ENCODE measurements at regions not wholly inside any gene's neighbourhood (a gene's known extent, or its start where the extent isn't known, plus 50 kb on each side); places are given as distances from the start of the nearest gene placed in this dataset.

DNA sequence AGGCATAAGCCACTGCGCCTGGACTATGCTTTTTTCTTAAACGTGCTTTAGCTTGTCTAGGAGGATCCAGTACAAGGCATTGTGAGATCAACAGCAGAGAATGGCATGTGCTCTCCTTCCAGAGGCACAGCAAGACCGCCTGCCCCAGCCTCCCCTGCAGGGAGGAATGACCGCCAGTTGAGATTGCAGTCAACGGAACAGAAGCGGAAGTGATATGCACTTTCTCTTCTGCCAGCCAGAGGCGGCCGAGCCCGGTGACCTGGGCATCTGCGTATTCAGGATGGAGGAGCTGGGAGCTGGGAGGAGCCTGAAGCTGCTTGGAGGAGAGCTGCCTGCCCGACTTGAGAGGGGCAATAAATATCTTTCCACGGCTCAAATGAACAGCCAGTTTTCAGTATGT, 243.0 kb downstream of the CTTN start:
- TF ChIP-seq, protein P1, sequence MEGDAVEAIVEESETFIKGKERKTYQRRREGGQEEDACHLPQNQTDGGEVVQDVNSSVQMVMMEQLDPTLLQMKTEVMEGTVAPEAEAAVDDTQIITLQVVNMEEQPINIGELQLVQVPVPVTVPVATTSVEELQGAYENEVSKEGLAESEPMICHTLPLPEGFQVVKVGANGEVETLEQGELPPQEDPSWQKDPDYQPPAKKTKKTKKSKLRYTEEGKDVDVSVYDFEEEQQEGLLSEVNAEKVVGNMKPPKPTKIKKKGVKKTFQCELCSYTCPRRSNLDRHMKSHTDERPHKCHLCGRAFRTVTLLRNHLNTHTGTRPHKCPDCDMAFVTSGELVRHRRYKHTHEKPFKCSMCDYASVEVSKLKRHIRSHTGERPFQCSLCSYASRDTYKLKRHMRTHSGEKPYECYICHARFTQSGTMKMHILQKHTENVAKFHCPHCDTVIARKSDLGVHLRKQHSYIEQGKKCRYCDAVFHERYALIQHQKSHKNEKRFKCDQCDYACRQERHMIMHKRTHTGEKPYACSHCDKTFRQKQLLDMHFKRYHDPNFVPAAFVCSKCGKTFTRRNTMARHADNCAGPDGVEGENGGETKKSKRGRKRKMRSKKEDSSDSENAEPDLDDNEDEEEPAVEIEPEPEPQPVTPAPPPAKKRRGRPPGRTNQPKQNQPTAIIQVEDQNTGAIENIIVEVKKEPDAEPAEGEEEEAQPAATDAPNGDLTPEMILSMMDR (IDR thresholded peaks at IDR 0.05; ENCODE audit: poor library complexity, severe bottlenecking): no peak
- no peak for TF ChIP-seq EP300 (conservative IDR thresholded peaks at IDR 0.05; ENCODE audit: poor library complexity, severe bottlenecking)
- TF ChIP-seq, protein P2, sequence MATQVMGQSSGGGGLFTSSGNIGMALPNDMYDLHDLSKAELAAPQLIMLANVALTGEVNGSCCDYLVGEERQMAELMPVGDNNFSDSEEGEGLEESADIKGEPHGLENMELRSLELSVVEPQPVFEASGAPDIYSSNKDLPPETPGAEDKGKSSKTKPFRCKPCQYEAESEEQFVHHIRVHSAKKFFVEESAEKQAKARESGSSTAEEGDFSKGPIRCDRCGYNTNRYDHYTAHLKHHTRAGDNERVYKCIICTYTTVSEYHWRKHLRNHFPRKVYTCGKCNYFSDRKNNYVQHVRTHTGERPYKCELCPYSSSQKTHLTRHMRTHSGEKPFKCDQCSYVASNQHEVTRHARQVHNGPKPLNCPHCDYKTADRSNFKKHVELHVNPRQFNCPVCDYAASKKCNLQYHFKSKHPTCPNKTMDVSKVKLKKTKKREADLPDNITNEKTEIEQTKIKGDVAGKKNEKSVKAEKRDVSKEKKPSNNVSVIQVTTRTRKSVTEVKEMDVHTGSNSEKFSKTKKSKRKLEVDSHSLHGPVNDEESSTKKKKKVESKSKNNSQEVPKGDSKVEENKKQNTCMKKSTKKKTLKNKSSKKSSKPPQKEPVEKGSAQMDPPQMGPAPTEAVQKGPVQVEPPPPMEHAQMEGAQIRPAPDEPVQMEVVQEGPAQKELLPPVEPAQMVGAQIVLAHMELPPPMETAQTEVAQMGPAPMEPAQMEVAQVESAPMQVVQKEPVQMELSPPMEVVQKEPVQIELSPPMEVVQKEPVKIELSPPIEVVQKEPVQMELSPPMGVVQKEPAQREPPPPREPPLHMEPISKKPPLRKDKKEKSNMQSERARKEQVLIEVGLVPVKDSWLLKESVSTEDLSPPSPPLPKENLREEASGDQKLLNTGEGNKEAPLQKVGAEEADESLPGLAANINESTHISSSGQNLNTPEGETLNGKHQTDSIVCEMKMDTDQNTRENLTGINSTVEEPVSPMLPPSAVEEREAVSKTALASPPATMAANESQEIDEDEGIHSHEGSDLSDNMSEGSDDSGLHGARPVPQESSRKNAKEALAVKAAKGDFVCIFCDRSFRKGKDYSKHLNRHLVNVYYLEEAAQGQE (IDR thresholded peaks at IDR 0.05; ENCODE audit: borderline replicate concordance): no peak
- TF ChIP-seq TAF1 (IDR thresholded peaks at IDR 0.05; ENCODE audit: low read depth): no peak
- no peak for TF ChIP-seq MXI1 (conservative IDR thresholded peaks at IDR 0.05; ENCODE audit: poor library complexity, severe bottlenecking)
- TF ChIP-seq SMC3 (conservative IDR thresholded peaks at IDR 0.05; ENCODE audit: poor library complexity): no peak
- TF ChIP-seq POLR2AphosphoS5 (IDR thresholded peaks at IDR 0.05): no peak
- no peak for TF ChIP-seq EZH2 (IDR thresholded peaks at IDR 0.05; ENCODE audit: borderline replicate concordance, insufficient read depth, low read length, poor library complexity, severe bottlenecking)
- TF ChIP-seq RAD21 (conservative IDR thresholded peaks at IDR 0.05): no peak
- Histone ChIP-seq H3K4me3 (ENCODE audit: low read length) (no peak overlapping the region), H2AFZ (ENCODE audit: low read depth, low read length) (no peak overlapping the region), H3K9ac (ENCODE audit: low read length) (no peak overlapping the region), H3K9me2 (ENCODE audit: insufficient read depth, low read length) (no peaks in the 10 kb centered on the region), H3F3A (ENCODE audit: insufficient read depth, low read length, poor library complexity, severe bottlenecking) (no peaks in the 10 kb centered on the region), H3K9me3 (ENCODE audit: low read length) (no peaks in the 10 kb centered on the region), H3K4me2 (ENCODE audit: low read length) (no peak overlapping the region), H4K20me1 (ENCODE audit: insufficient read depth) (no peaks in the 10 kb centered on the region), H3K36me3 (ENCODE audit: insufficient read depth, low read length) (peaks cover 4% of the 10 kb centered on the region), H3K27me3 (ENCODE audit: insufficient read depth, low read depth, low read length) (no peaks in the 10 kb centered on the region), H3K79me2 (replicated peaks; ENCODE audit: insufficient read depth, low read length) (peaks cover 6% of the 10 kb centered on the region), H3K27ac (ENCODE audit: low read length) (no peak overlapping the region)

DNA sequence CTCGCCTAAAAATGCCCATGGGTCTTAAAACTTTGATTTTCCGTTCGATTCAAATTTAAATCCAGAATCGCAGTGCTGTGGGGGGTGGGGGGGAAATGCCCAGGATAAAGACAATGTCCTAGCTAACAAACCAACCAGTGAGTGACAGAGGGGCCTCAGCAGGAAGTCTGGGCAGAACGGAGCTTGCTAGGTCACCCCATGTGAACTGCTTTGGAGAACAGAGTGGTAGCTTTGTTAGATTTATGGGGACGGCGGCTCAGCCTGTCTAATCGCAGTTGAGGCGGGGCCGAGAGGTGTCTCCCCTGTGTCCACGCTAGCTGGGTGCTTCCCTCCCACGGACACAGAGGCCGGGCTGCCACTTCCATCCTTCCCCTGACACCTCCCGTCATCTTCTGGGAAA, 243.9 kb downstream of the CTTN start:
- H3K9me3 ChIP-seq (ENCODE audit: low read length): no peaks in the 10 kb centered on the region
- H3K4me3 ChIP-seq (ENCODE audit: low read length): no peak overlapping the region
- H3F3A ChIP-seq (ENCODE audit: insufficient read depth, low read length, poor library complexity, severe bottlenecking): no peaks in the 10 kb centered on the region
- TF ChIP-seq EP300 (conservative IDR thresholded peaks at IDR 0.05; ENCODE audit: poor library complexity, severe bottlenecking) (no peak), EZH2 (IDR thresholded peaks at IDR 0.05; ENCODE audit: borderline replicate concordance, insufficient read depth, low read length, poor library complexity, severe bottlenecking) (no peak)
- no peaks in the 10 kb centered on the region for H3K9me2 ChIP-seq (ENCODE audit: insufficient read depth, low read length)
- no peaks in the 10 kb centered on the region for H3K27me3 ChIP-seq (ENCODE audit: insufficient read depth, low read depth, low read length)
- no peak overlapping the region for H3K4me2 ChIP-seq (ENCODE audit: low read length)
- no peak overlapping the region for H3K9ac ChIP-seq (ENCODE audit: low read length)
- no peak overlapping the region for H2AFZ ChIP-seq (ENCODE audit: low read depth, low read length)
- no peaks in the 10 kb centered on the region for H4K20me1 ChIP-seq (ENCODE audit: insufficient read depth)
- peaks cover 6% of the 10 kb centered on the region for H3K79me2 ChIP-seq (replicated peaks; ENCODE audit: insufficient read depth, low read length)
- H3K36me3 ChIP-seq (ENCODE audit: insufficient read depth, low read length): peaks cover 4% of the 10 kb centered on the region
- no peak overlapping the region for H3K27ac ChIP-seq (ENCODE audit: low read length)

DNA sequence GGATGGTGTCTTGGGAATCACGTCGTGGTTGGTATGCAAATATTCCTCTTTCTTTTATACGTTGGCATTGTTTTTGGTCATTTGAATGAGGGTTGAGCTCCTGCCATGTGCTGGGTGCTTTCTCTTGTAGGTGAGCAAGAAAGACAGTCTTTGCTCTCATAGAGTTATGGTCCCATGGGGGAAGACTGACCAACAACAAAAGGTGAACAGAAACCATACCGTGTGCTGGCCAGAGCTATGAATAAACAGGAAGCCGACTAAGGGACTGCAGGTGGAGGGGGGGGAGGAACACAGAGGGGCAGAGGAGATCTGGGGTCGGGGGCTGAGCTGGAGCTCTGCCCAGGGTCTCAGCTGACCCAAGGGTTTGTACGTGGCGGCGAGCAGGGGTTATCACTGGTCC, 245.3 kb downstream of the CTTN start:
- H3K4me3 ChIP-seq (ENCODE audit: low read length): no peak overlapping the region
- H3K36me3 ChIP-seq (ENCODE audit: insufficient read depth, low read length): peaks cover 4% of the 10 kb centered on the region
- H3K9me3 ChIP-seq (ENCODE audit: low read length): peaks cover 5% of the 10 kb centered on the region
- H3K9me2 ChIP-seq (ENCODE audit: insufficient read depth, low read length): no peaks in the 10 kb centered on the region
- H3F3A ChIP-seq (ENCODE audit: insufficient read depth, low read length, poor library complexity, severe bottlenecking): no peaks in the 10 kb centered on the region
- peaks cover 6% of the 10 kb centered on the region for H3K79me2 ChIP-seq (replicated peaks; ENCODE audit: insufficient read depth, low read length)
- no peaks in the 10 kb centered on the region for H4K20me1 ChIP-seq (ENCODE audit: insufficient read depth)
- H3K4me2 ChIP-seq (ENCODE audit: low read length): no peak overlapping the region
- no peak overlapping the region for H3K9ac ChIP-seq (ENCODE audit: low read length)
- no peak overlapping the region for H2AFZ ChIP-seq (ENCODE audit: low read depth, low read length)
- TF ChIP-seq, protein P2 (IDR thresholded peaks at IDR 0.05; ENCODE audit: borderline replicate concordance): no peak
- TF ChIP-seq, protein P1 (IDR thresholded peaks at IDR 0.05; ENCODE audit: poor library complexity, severe bottlenecking): no peak
- TF ChIP-seq EP300 (conservative IDR thresholded peaks at IDR 0.05; ENCODE audit: poor library complexity, severe bottlenecking): no peak
- TF ChIP-seq RAD21 (conservative IDR thresholded peaks at IDR 0.05): no peak
- TF ChIP-seq MXI1 (conservative IDR thresholded peaks at IDR 0.05; ENCODE audit: poor library complexity, severe bottlenecking): no peak
- TF ChIP-seq TAF1 (IDR thresholded peaks at IDR 0.05; ENCODE audit: low read depth): no peak
- no peak for TF ChIP-seq EZH2 (IDR thresholded peaks at IDR 0.05; ENCODE audit: borderline replicate concordance, insufficient read depth, low read length, poor library complexity, severe bottlenecking)
- no peak for TF ChIP-seq POLR2AphosphoS5 (IDR thresholded peaks at IDR 0.05)
- H3K27ac ChIP-seq (ENCODE audit: low read length): no peak overlapping the region
- H3K27me3 ChIP-seq (ENCODE audit: insufficient read depth, low read depth, low read length): no peaks in the 10 kb centered on the region
